PC-9 (cell line): ENCODE measurements at regions not wholly inside any gene's neighbourhood (a gene's known extent, or its start where the extent isn't known, plus 50 kb on each side); places are given as distances from the start of the nearest gene placed in this dataset.

ENCODE experiments used
- BruUV-seq: library from RNA; stranded (reverse); fragments of 400-500 nt; replicated peaks from 2 replicates; lab custom pipeline; 2021; lab: Mats Ljungman, UMichigan
- CTCF ChIA-PET: fragments of 300-600 bp; sonication (Branson Sonifier 250); formaldehyde crosslinking; loops from one replicate; lab custom pipeline; 2022; ENCODE audit warnings: antibody characterized with exemption; lab: Charles Lee
- POLR2A ChIA-PET: fragments of 300-600 bp; sonication (Branson Sonifier 250); formaldehyde crosslinking; loops from one replicate; lab custom pipeline; 2022; ENCODE audit warnings: antibody characterized with exemption; ENCODE audit not compliant: unreplicated experiment; lab: Charles Lee
- DNase-seq, 2 experiments: peaks; one replicate each; pipeline versions ENCODE4 v3.0.0 to v3.0.0-alpha.2; 2015 to 2022; ENCODE audit warnings: mixed read lengths in 1 of 2
- H2AFZ ChIP-seq: fragments of 200-600 bp; sonication (generic); 2 replicates; pipeline ENCODE4 v1.8.1; 2017; ENCODE audit warnings: antibody characterized with exemption
- H3F3A ChIP-seq: fragments of 200-600 bp; sonication (generic); 2 replicates; pipeline ENCODE4 v1.8.1; 2017; ENCODE audit warnings: antibody characterized with exemption, mild to moderate bottlenecking, low read depth; ENCODE audit not compliant: insufficient read depth
- H3K27ac ChIP-seq: fragments of 200-600 bp; sonication (generic); 2 replicates; pipeline ENCODE4 v1.6.1; 2016; ENCODE audit warnings: mixed run types
- H3K27me3 ChIP-seq: fragments of 200-600 bp; sonication (generic); 2 replicates; pipeline ENCODE4 v1.6.1; 2016; ENCODE audit warnings: low read depth, mixed run types; ENCODE audit not compliant: insufficient read depth
- H3K36me3 ChIP-seq: fragments of 200-600 bp; sonication (generic); 2 replicates; pipeline ENCODE4 v1.6.1; 2016; ENCODE audit warnings: low read depth, mixed run types
- H3K4me1 ChIP-seq: fragments of 200-600 bp; sonication (generic); replicated peaks from 2 replicates; pipeline ENCODE4 v1.6.1; 2016; ENCODE audit warnings: mixed run types; ENCODE audit not compliant: insufficient read depth
- H3K4me2 ChIP-seq: fragments of 200-600 bp; sonication (generic); 2 replicates; pipeline ENCODE4 v1.6.1; 2017; ENCODE audit warnings: mixed run types
- H3K4me3 ChIP-seq: fragments of 200-600 bp; sonication (generic); 2 replicates; pipeline ENCODE4 v1.6.1; 2016; ENCODE audit warnings: mixed run types
- H3K79me2 ChIP-seq: fragments of 200-600 bp; sonication (generic); 2 replicates; pipeline ENCODE4 v1.6.1; 2017; ENCODE audit warnings: low read depth, mixed run types
- H3K9me2 ChIP-seq: fragments of 200-600 bp; sonication (generic); 2 replicates; pipeline ENCODE4 v1.8.1; 2017; ENCODE audit warnings: mild to moderate bottlenecking; ENCODE audit not compliant: insufficient read depth
- H3K9me3 ChIP-seq: fragments of 200-600 bp; sonication (generic); 2 replicates; pipeline ENCODE4 v1.8.1; 2016; ENCODE audit warnings: low read depth; ENCODE audit not compliant: insufficient read depth
- H4K20me1 ChIP-seq: fragments of 200-600 bp; sonication (generic); 2 replicates; pipeline ENCODE4 v1.8.1; 2017; ENCODE audit not compliant: insufficient read depth
- CTCF ChIP-seq: fragments of 200-600 bp; sonication (generic); conservative IDR thresholded peaks from 2 replicates; pipeline ENCODE4 v1.6.1; 2017; ENCODE audit warnings: mixed run types, antibody characterized with exemption, mild to moderate bottlenecking, moderate library complexity
- EZH2 ChIP-seq: fragments of 200-600 bp; sonication (generic); IDR thresholded peaks from 2 replicates; pipeline ENCODE4 v1.8.0; 2017; ENCODE audit warnings: antibody characterized with exemption, low read depth
- intact Hi-C: fragments of 100-400 bp; cut with micrococcal nuclease; formaldehyde crosslinking; loops from one replicate; pipeline ENCODE4 v1.10.0; 2022; ENCODE audit not compliant: unreplicated experiment

- H3K4me2 ChIP-seq = peak overlapping the region; percentile 72
- ChIA-PET POLR2A (interaction anchor here (0.6 to 1.0 kb wide), 5 partner anchors 25 to 551 kb away, joined by 4 to 7 read pairs (median 4); no protein-coding TSS in a partner anchor), CTCF (interaction anchor here (1.0 kb wide), 2 partner anchors 12 to 17 kb away, joined by 4 read pairs; no protein-coding TSS in a partner anchor)
- no peaks in the 10 kb centered on the region for H3K9me2 ChIP-seq
- no peaks in the 10 kb centered on the region for H3K36me3 ChIP-seq
- H3K9me3 ChIP-seq = no peaks in the 10 kb centered on the region
- H3K79me2 ChIP-seq = no peaks in the 10 kb centered on the region
- no peaks in the 10 kb centered on the region for H3K27me3 ChIP-seq
- intact Hi-C loops = loop anchor here (1.0 to 5.0 kb wide), 5 partner anchors 12 to 527 kb away; no protein-coding TSS in a partner anchor
- H3K4me3 ChIP-seq = no peak overlapping the region
- peak overlapping the region; percentile 83 for H3K27ac ChIP-seq
- H4K20me1 ChIP-seq = no peaks in the 10 kb centered on the region
- TF ChIP-seq EZH2 (no peak), CTCF (no peak)
- H3K4me1 ChIP-seq = peaks cover 21% of the 10 kb centered on the region
- H3F3A ChIP-seq = peaks cover 20% of the 10 kb centered on the region; the same call in 1 of the 2 replicates
- H2AFZ ChIP-seq = no peak overlapping the region
- DNase-seq = no peak
- no TSS peak for BruUV-seq
Measured at GRCh38 chr6:6711832-6712448, 123.4 kb downstream of the LY86 start.

DNA sequence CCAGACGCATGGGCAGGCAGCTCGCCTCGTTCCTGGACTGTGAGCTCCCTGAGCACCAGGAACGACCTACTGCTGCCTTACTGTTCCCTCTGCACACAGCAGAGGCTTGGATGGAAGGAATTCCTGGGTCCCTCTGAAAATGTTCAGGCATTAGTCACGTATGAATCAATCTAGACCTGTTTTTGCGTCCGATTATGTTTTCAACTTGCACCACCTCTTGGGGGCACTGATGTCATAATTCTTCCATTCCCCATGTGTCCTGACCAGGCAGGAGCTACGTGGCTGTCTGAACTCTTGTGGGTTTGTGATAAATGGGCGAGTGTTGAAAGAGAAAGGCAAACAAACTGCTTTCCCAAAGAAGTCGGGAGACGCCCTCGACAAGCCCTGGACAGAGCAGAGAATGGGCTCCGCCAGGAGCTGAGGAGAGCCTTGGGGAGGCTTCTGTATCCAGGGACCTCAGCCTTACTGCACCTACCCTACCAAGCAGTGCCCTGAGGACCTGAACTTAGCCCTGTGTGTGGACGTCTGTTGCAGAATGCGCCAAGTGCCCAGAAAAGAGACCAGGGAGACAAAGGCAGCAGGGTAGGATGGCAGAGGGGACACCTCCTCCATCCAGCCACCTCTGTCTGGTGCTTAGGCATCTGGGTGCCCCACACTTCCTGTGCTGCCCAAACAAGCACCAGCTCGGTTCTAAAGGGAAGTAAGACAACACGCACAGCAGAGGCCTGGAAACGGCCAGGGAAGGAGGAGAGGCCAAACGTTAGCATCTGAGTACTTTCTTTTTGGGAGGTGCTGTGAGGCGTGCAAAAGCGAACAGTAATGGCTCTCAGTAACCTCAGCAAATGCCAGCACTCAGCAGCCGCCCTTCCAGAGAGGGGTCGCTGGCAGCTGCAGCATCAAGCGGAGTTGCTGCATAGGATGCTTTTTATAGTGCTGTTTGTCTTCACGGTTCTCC, 124.2 kb downstream of the LY86 start:
- H3K27ac ChIP-seq = peak overlapping the region; percentile 83
- H3K9me2 ChIP-seq = no peaks in the 10 kb centered on the region
- BruUV-seq = no TSS peak
- no peaks in the 10 kb centered on the region for H3K36me3 ChIP-seq
- intact Hi-C loops = loop anchor here (1.0 to 5.0 kb wide), 5 partner anchors 12 to 527 kb away; no protein-coding TSS in a partner anchor
- ChIA-PET CTCF (interaction anchor here (1.0 to 1.4 kb wide), 4 partner anchors 13 to 35 kb away, joined by 4 to 5 read pairs (median 4); no protein-coding TSS in a partner anchor), POLR2A (interaction anchor here (0.6 to 1.0 kb wide), 6 partner anchors 25 to 1192 kb away, joined by 3 to 7 read pairs (median 4); no protein-coding TSS in a partner anchor)
- peaks cover 21% of the 10 kb centered on the region for H3K4me1 ChIP-seq
- peak overlapping the region; percentile 72 for H3K4me2 ChIP-seq
- TF ChIP-seq EZH2 = no peak
- no peak; the same call in 1 of the 2 replicates for TF ChIP-seq CTCF
- H3K27me3 ChIP-seq = no peaks in the 10 kb centered on the region
- DNase-seq = peak; percentile 79 to 96
- H3K9me3 ChIP-seq = no peaks in the 10 kb centered on the region
- H4K20me1 ChIP-seq = no peaks in the 10 kb centered on the region
- peaks cover 20% of the 10 kb centered on the region; the same call in 1 of the 2 replicates for H3F3A ChIP-seq
- peak overlapping the region; percentile 23; the same call in 1 of the 2 replicates for H3K4me3 ChIP-seq
- H3K79me2 ChIP-seq = no peaks in the 10 kb centered on the region
- peak overlapping the region; percentile 54; the same call in 1 of the 2 replicates for H2AFZ ChIP-seq

DNA sequence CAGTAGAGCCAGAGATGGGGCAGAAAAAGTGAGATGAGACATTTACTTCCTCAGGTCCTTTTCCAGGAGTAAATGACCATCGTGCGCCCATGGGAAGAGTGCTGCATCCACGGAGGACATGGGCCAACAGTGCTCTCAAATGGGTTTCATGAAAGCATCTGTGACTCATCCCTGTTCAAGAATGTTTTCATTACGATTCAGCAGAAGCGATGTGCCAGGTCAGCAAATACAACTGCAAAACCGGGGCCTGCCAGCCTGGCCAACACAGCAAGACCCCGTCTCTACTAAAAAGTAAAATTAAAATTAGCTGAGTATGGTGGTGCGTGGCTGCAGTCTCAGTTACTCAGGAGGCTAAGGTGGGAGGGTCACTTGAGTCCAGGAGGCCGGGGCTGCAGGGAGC, 125.1 kb downstream of the LY86 start:
- TF ChIP-seq CTCF (no peak), EZH2 (no peak)
- CTCF ChIA-PET = interaction anchor here (1.4 kb wide), 1 partner anchor 36 kb away, joined by 4 read pairs; no protein-coding TSS in a partner anchor

More for the DNA sequence above, 125.1 kb downstream of the LY86 start:
- Histone ChIP-seq H3K9me3 (no peaks in the 10 kb centered on the region), H3K9me2 (no peaks in the 10 kb centered on the region), H2AFZ (no peak overlapping the region), H3K4me3 (no peak overlapping the region), H3K36me3 (no peaks in the 10 kb centered on the region), H3K27ac (peak overlapping the region; percentile 83), H3K4me2 (peak overlapping the region; percentile 72; the same call in 1 of the 2 replicates), H3K4me1 (peaks cover 21% of the 10 kb centered on the region), H3F3A (peaks cover 20% of the 10 kb centered on the region; the same call in 1 of the 2 replicates), H4K20me1 (no peaks in the 10 kb centered on the region), H3K27me3 (no peaks in the 10 kb centered on the region), H3K79me2 (no peaks in the 10 kb centered on the region)
- no peak for DNase-seq
- intact Hi-C loops = loop anchor here (2.0 to 5.0 kb wide), 2 partner anchors 27 to 109 kb away; no protein-coding TSS in a partner anchor
- BruUV-seq = no TSS peak
- POLR2A ChIA-PET = no interaction called here
